ENCODE measurements at regions not wholly inside any gene's neighbourhood (a gene's known extent, or its start where the extent isn't known, plus 50 kb on each side); places are given as distances from the start of the nearest gene placed in this dataset.

DNA sequence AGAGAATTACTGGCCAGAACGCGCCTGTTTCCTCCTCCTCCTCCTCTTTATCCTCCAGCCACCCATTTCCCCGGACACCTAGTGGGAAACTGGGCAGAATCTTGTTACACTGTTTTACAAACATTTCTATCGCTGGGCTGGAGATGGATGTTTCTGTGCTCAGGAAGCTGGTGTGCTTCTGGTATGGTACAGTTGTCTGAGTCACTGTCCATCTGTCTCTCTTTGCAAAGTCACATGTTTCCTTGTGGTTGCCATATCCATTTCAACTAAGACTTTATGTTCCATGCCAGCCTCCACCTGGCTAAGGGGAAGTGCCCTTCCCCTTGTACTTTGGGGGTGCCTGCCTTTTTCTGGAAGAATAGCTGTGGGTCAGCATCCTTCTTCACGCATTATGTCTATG lies 52.9 kb upstream of the SLC22A16 start:
- TF ChIP-seq ZNF155 (tag by site-specific recombination; IDR thresholded peaks at IDR 0.05) (no peak), KLF8 (tag by site-specific recombination; IDR thresholded peaks at IDR 0.05) (no peak), SP3 (tag by site-specific recombination; IDR thresholded peaks at IDR 0.05) (no peak), GLI4 (tag by site-specific recombination; IDR thresholded peaks at IDR 0.05) (no peak), ZNF501 (tag by site-specific recombination; IDR thresholded peaks at IDR 0.05) (no peak), ZNF561 (tag by site-specific recombination; IDR thresholded peaks at IDR 0.05; ENCODE audit: borderline replicate concordance) (no peak), BCL11A (tag by site-specific recombination; IDR thresholded peaks at IDR 0.05; ENCODE audit: low read depth) (no peak), ZNF184 (tag by site-specific recombination; IDR thresholded peaks at IDR 0.05) (no peak), ZFP69B (tag by site-specific recombination; IDR thresholded peaks at IDR 0.05) (no peak), ZNF426 (tag by site-specific recombination; IDR thresholded peaks at IDR 0.05) (no peak), ZEB2 (tag by site-specific recombination; IDR thresholded peaks at IDR 0.05) (no peak), PRDM1 (tag by site-specific recombination; IDR thresholded peaks at IDR 0.05) (no peak), ZNF23 (tag by site-specific recombination; IDR thresholded peaks at IDR 0.05; ENCODE audit: borderline replicate concordance) (no peak), ZNF707 (tag by site-specific recombination; IDR thresholded peaks at IDR 0.05) (no peak), ZNF214 (tag by site-specific recombination; IDR thresholded peaks at IDR 0.05; ENCODE audit: borderline replicate concordance) (no peak)
- TF ChIP-seq, protein P1, sequence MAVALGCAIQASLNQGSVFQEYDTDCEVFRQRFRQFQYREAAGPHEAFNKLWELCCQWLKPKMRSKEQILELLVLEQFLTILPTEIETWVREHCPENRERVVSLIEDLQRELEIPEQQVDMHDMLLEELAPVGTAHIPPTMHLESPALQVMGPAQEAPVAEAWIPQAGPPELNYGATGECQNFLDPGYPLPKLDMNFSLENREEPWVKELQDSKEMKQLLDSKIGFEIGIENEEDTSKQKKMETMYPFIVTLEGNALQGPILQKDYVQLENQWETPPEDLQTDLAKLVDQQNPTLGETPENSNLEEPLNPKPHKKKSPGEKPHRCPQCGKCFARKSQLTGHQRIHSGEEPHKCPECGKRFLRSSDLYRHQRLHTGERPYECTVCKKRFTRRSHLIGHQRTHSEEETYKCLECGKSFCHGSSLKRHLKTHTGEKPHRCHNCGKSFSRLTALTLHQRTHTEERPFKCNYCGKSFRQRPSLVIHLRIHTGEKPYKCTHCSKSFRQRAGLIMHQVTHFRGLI (tag by site-specific recombination; IDR thresholded peaks at IDR 0.05), result no peak
- TF ChIP-seq, protein P2, sequence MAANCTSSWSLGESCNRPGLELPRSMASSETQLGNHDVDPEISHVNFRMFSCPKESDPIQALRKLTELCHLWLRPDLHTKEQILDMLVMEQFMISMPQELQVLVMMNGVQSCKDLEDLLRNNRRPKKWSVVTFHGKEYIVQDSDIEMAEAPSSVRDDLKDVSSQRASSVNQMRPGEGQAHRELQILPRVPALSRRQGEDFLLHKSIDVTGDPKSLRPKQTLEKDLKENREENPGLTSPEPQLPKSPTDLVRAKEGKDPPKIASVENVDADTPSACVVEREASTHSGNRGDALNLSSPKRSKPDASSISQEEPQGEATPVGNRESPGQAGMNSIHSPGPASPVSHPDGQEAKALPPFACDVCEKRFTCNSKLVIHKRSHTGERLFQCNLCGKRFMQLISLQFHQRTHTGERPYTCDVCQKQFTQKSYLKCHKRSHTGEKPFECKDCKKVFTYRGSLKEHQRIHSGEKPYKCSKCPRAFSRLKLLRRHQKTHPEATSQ (tag by site-specific recombination; IDR thresholded peaks at IDR 0.05), result no peak
- TF ChIP-seq, protein P3, sequence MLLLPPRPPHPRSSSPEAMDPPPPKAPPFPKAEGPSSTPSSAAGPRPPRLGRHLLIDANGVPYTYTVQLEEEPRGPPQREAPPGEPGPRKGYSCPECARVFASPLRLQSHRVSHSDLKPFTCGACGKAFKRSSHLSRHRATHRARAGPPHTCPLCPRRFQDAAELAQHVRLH (tag by site-specific recombination; IDR thresholded peaks at IDR 0.05), result no peak
- TF ChIP-seq, protein P4, sequence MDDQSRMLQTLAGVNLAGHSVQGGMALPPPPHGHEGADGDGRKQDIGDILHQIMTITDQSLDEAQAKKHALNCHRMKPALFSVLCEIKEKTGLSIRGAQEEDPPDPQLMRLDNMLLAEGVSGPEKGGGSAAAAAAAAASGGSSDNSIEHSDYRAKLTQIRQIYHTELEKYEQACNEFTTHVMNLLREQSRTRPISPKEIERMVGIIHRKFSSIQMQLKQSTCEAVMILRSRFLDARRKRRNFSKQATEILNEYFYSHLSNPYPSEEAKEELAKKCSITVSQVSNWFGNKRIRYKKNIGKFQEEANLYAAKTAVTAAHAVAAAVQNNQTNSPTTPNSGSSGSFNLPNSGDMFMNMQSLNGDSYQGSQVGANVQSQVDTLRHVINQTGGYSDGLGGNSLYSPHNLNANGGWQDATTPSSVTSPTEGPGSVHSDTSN (CRISPR knock-in tag; IDR thresholded peaks at IDR 0.05), result no peak
- H3K27ac ChIP-seq (ENCODE audit: extremely low read depth, low read depth, low read length), result no peak overlapping the region
- H3K4me3 ChIP-seq (ENCODE audit: low read depth, low read length), result no peak overlapping the region
- H3K9me3 ChIP-seq (ENCODE audit: control insufficient read depth, insufficient read depth, low read depth, low read length), result no peaks in the 10 kb centered on the region
- H3K4me1 ChIP-seq (ENCODE audit: control insufficient read depth, insufficient read depth, low read length), result peaks cover 8% of the 10 kb centered on the region
- no peaks in the 10 kb centered on the region for H3K36me3 ChIP-seq (ENCODE audit: control insufficient read depth in 2 of 2, insufficient read depth in 1 of 2, low read length in 2 of 2)
- POLR2A ChIA-PET, result interaction anchor here (0.6 kb wide), 1 partner anchor 750 kb away, joined by 3 read pairs; no protein-coding TSS in a partner anchor
- CTCF ChIA-PET, result interaction anchor here (0.6 to 1.6 kb wide), 8 partner anchors 11 to 482 kb away, joined by 3 to 7 read pairs (median 4); no protein-coding TSS in a partner anchor

DNA sequence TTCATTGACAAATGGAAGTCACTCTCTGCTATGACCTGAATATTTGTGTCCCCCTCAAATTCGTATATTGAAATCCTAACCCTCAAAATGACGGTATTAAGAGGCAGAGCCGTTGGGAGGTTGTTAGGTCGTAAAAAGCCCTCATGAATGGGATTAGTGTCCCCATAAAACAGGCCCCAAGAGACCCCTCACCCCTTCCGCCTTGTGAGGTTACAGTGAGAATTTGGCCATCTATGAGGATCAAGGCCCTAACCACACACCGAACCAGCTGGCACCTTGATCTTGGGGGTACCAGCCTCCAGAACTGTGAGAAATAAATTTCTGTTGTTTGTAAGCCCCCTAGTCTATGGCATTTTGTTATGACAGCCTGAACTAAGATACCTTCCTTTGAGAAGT lies 52.5 kb upstream of the SLC22A16 start:
- CTCF ChIA-PET, result interaction anchor here (0.6 to 3.1 kb wide), 24 partner anchors 9 to 683 kb away, joined by 3 to 28 read pairs (median 4); no protein-coding TSS in a partner anchor
- TF ChIP-seq ZBTB8A (tag by site-specific recombination; IDR thresholded peaks at IDR 0.05), result 0 out of 2 replicates have a peak, but pooled peaks have one; percentile 7
- TF ChIP-seq, protein P5, sequence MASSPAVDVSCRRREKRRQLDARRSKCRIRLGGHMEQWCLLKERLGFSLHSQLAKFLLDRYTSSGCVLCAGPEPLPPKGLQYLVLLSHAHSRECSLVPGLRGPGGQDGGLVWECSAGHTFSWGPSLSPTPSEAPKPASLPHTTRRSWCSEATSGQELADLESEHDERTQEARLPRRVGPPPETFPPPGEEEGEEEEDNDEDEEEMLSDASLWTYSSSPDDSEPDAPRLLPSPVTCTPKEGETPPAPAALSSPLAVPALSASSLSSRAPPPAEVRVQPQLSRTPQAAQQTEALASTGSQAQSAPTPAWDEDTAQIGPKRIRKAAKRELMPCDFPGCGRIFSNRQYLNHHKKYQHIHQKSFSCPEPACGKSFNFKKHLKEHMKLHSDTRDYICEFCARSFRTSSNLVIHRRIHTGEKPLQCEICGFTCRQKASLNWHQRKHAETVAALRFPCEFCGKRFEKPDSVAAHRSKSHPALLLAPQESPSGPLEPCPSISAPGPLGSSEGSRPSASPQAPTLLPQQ (tag by site-specific recombination; IDR thresholded peaks at IDR 0.05), result no peak
- TF ChIP-seq SCRT2 (tag by site-specific recombination; IDR thresholded peaks at IDR 0.05), result 0 out of 2 replicates have a peak, but pooled peaks have one; percentile 6
- no peak for TF ChIP-seq ZNF121 (tag by site-specific recombination; IDR thresholded peaks at IDR 0.05)
- no peak for TF ChIP-seq ZNF548 (tag by site-specific recombination; IDR thresholded peaks at IDR 0.05)
- no peak for TF ChIP-seq ZNF48 (tag by site-specific recombination; IDR thresholded peaks at IDR 0.05)
- TF ChIP-seq HOXC10 (CRISPR knock-in tag; IDR thresholded peaks at IDR 0.05), result no peak
- no peak for TF ChIP-seq SP3 (tag by site-specific recombination; IDR thresholded peaks at IDR 0.05)
- TF ChIP-seq IKZF3 (tag by site-specific recombination; IDR thresholded peaks at IDR 0.05), result no peak
- TF ChIP-seq WT1 (tag by site-specific recombination; IDR thresholded peaks at IDR 0.05), result 0 out of 2 replicates have a peak, but pooled peaks have one; percentile 6
- TF ChIP-seq, protein P6, sequence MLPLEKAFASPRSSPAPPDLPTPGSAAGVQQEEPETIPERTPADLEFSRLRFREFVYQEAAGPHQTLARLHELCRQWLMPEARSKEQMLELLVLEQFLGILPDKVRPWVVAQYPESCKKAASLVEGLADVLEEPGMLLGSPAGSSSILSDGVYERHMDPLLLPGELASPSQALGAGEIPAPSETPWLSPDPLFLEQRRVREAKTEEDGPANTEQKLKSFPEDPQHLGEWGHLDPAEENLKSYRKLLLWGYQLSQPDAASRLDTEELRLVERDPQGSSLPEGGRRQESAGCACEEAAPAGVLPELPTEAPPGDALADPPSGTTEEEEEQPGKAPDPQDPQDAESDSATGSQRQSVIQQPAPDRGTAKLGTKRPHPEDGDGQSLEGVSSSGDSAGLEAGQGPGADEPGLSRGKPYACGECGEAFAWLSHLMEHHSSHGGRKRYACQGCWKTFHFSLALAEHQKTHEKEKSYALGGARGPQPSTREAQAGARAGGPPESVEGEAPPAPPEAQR (tag by site-specific recombination; IDR thresholded peaks at IDR 0.05), result no peak
- no peak for TF ChIP-seq MZF1 (tag by site-specific recombination; IDR thresholded peaks at IDR 0.05; ENCODE audit: borderline replicate concordance)
- TF ChIP-seq EGR2 (tag by site-specific recombination; IDR thresholded peaks at IDR 0.05; ENCODE audit: low read depth), result no peak
- no peaks in the 10 kb centered on the region for H3K9me3 ChIP-seq (ENCODE audit: control insufficient read depth, insufficient read depth, low read depth, low read length)
- no peak overlapping the region for H3K4me3 ChIP-seq (ENCODE audit: low read depth, low read length)
- no peak overlapping the region for H3K27ac ChIP-seq (ENCODE audit: extremely low read depth, low read depth, low read length)
- POLR2A ChIA-PET, result no interaction called here
- H3K36me3 ChIP-seq (ENCODE audit: control insufficient read depth in 2 of 2, insufficient read depth in 1 of 2, low read length in 2 of 2), result no peaks in the 10 kb centered on the region
- H3K4me1 ChIP-seq (ENCODE audit: control insufficient read depth, insufficient read depth, low read length), result peaks cover 8% of the 10 kb centered on the region

Measured in HEK293 (cell line).